Smooth muscle cell of the brain vasculature (primary cell): ENCODE measurements at regions not wholly inside any gene's neighbourhood (a gene's known extent, or its start where the extent isn't known, plus 50 kb on each side); places are given as distances from the start of the nearest gene placed in this dataset.

ENCODE experiments used
- DNase-seq: peaks from one replicate; pipeline ENCODE4 v3.0.0-alpha.2; 2012; ENCODE audit warnings: low read depth, low spot score

DNA sequence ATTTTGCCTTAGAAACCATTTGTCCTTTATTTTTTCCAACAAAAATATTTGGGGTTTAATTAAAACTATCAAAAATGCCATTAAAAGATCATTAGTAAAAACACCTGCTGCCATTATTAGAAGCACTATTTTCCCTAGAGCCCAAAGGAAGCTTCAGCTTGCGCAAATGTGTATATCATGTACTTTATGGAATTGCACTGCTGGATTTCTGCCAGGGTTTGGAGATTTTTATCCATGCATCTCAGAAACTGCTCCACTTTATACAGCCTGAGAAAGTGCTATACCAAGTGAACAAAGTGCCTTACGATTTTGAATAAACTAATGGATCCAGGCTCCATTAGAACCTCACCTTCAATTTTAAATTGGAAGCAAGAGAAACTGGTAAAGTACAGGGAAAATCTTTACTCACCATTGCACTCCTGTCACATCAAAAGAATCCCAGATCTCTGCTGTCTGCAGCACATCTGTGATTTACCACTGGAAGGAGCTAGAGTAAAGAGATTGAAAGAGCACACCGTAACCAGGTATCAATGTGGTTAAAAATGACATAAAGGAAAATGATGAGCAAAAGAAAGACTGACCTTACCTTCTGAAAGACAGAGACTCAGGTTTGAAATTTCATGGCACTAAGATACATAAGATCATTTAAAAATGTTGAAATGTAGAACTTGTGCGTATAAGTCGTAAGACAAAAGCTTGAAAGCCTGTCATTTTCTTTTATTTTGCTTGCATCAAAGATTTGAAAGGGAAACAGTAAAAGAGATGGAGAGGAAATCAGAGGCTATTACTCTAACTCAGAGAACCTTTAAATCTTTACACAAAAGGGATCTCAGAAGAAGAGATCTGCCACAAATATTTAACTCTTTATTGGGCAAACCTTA lies 678.1 kb upstream of the GOT2 start:
- DNase-seq, result no peak

DNA sequence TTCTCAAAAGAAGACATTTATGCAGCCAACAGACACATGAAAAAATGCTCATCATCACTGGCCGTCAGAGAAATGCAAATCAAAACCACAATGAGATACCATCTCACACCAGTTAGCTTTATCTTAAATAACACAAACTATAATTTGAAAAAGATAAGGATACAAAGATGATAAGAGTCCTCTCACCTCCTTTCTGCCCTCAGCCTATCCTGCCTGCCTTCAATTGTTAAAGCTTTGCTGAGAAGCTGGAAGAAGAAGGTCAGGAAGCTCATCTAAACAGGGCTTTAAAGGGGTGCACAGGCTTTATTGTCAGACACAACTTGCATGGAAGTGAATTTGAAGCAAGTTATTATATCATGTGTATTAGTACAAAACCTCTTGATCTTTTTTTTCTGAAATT lies 676.3 kb upstream of the GOT2 start:
- DNase-seq, result no peak

DNA sequence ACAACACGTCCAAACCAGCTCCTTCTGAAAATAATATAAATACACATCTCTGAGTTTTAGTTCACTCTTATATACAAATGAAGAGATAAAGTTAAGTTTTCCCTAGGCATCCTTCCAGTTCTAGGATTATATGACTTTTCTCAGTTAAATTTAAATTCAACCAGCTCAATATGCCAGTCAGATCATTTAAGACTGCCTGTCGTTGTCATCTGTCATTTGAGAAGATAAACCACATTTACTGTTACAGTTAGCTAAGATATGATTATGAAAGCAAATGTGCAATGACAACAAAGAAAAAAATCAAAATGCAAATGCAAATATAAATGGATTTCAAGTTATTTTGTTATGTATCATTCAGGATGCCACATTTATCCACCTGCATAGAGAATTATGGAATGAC lies 671.7 kb upstream of the GOT2 start:
- no peak for DNase-seq

DNA sequence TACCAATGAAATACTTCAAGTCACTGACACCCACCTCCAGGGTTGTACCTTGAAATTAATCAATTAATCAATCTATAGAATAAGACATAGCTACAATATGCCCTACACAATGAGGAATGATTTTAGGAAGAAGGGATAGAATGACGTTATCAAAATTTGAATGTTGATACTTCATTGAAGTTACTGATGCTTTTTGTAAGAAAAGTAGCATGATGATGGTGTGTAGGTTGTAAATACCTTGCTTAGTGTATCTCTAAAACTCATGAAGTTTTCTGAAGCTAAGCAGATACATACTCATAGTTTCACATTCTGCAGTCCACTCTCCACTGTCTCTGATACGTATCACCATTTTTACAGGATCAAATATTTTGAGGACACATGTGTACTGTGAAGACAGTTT lies 670.4 kb upstream of the GOT2 start:
- no peak for DNase-seq

DNA sequence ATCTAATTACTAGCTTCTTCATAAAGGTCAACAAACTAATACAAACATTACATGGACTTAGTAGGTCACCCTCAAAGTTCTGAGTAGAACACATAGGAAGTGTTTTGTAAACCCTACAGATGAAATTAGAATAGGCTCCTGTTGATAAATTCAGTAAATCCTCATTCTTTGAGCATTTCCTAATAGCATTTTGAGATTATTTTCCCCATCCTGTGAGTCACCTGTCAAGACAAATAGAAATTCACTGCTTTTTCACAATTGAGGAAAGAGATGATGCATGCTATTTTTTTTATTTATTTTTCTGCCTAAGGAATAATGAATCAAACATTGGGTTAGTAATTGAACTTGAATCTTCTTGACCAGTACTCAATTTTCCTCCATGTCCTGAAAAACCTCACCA lies 666.7 kb upstream of the GOT2 start:
- DNase-seq, result no peak

DNA sequence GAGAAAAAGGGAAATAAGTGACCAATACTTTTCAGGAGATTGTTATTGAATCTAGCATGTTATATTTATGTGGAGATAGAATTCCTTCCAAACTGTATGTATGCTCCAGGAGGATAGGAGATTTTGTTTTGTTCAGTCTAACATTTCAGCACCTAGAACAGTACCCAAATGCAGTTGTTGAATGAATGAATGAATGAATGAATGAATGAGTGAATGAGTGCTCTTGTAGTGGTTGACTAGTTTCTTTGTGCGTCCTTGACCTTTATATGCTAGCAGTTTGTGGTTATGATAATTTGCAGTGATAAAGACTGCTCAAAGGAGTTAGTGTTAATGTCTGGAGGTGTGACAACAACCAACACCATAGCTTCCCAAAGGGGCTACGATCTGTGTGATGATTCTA lies 663.5 kb upstream of the GOT2 start:
- no peak for DNase-seq

DNA sequence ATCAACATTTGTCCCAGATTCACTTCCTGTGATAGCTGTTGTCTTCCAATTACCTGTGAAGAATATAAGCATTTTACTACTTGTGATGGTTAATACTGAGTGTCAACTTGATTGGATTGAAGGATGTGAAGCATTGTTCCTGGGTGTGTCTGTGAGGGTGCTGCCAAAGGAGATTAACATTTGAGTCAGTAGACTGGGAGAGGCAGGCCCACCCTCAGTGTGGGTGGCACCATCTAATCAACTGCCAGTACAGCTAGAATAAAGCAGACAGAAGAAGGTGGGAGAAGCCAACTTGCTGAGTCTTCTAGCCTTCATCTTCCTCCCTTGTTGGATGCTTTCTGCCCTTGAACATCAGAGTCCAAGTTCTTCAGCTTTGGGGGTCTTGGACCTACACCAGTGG lies 660.4 kb upstream of the GOT2 start:
- DNase-seq, result no peak

DNA sequence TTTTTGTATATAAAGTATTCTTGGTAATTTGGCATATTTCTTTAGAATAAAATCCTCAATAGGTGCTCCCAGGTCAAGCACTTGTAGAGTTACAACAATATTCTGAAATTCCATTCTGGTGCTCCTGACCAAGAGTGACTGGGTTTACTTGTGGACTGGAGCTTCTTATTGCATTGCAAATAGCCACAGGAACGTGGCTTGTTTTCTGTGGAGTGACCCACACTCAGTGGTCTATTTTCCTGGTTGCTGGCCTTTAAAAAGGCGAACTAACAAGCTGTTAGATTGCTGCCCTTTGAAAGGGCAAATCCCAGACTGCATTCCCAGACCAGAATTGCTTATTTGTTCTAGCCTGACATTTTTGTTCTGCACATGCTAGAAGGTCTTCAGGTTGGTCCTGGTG lies 658.8 kb upstream of the GOT2 start:
- DNase-seq, result no peak

DNA sequence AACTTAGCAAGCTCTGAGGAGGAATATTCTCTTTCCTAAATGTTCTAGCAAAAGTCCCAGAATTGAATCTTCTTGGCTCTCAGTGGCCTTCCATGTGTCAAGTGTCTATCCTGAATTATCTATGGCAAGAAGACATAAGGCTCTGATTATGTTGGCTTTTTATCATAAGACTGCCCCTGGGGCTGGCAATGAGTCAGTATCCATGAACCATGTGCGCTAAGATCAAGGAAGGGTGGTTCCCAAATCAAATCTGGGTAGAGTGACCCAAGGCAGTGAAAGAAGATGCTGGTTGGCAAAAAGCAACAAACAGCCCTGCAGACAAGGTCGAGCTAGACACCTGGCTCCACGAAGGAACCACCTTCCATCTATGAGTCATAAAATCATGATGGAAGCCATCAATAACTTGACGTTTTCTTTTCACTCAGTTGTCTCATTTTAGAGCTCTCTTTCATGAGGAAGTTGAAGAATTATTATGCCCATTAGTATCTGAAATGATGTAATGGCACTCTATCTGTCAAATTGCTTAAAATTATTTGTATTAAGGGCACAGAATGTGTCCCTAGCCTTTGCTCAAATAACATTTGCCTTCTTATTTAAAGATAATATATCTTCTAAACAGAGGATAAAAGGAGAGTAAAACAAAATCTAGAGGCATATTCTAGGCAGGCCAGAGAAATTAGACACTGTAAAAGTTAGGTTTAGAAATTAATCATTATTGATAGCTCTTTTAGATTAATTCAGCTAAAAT lies 657.7 kb upstream of the GOT2 start:
- no peak for DNase-seq

DNA sequence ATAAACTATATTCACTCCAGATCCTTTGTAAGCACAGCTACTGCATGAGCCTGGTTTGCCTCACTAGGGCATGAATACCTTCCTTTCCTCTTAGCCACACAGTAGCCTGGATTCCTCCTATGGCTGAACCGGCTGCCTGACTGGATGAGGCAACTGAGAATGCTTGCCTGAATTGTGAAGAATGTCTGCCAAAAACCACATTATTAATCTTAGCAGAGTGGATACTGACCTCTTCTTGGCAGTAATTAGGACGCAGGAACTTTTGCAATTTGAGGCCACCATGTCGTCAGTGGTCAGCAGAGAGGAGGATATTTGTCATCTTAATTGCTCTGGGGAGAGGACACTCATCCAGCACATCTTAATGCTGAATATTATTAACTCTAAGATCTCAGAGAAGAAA lies 651.8 kb upstream of the GOT2 start:
- no peak for DNase-seq

DNA sequence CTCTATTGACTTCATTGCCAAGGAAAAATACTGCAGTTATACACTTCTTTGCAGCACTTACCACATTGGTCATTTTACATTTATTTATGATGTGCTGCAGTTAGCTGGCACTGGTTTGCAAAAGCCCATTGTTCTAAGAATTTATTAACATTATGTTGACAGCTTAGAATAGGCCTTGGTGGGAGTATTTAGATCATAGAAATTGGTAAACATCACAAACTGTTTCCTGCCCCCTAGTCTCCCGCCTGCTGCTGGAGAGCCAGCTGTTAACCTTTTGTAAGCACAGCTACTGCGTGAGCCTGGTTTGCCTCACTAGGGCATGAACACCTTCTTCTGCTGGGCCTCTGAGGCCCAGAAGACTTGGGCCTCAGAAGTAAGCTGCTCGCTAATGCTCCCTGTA lies 651.4 kb upstream of the GOT2 start:
- no peak for DNase-seq

DNA sequence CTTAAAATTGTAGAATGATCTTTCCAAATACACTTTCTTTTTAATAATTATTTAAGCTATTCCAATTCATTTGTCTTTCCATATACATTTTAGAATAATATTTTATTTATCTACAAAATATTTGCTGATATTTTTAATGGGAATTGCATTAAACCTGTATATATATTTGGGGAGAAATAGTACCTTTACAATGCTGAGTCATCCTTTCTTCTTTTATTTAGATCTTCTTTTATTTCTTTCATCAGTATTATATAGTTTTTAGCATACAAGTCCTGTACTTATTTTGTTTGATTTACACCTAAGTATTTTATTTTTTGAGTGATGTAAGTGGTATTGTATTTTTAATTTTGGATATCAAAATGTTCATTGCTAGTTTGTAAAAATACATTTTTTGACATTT lies 639.5 kb upstream of the GOT2 start:
- no peak for DNase-seq

DNA sequence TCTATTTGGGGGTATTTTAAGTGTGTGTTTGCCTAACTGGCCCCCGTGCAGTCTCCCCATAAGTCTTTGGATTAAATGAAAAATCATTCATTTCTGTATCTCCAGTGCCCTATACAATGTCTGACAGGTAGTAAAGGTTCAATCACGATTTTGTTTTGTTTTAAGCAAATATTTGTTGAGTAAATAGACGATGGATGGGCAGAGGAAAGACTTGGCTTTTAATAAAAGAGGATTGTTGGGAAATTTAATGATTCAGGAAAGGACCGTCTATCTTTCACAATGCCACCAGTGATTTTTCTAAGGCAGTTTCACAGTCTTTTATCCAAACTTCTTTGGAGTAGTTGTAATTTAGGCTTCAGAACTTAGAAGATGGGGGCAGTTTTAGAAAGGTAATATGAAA lies 636.6 kb upstream of the GOT2 start:
- DNase-seq, result no peak

DNA sequence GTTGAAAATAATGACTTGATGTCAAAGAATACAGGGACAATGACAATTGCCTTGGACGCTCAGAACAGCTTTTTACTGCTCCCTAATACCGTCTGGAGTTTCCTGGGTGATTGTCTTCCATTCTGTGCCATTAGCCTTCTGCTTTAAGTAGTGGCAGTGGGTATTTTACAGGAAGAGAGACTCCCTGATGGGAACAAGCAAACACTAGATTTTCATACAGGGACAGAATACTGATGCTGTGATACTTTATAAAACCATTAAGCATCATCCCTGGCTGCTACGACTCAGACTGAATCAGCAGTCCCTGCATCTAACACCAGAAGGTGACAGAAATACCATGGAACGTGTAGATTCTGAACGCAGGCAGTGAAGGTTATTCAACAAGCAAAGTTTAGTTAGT lies 635.4 kb upstream of the GOT2 start:
- no peak for DNase-seq

DNA sequence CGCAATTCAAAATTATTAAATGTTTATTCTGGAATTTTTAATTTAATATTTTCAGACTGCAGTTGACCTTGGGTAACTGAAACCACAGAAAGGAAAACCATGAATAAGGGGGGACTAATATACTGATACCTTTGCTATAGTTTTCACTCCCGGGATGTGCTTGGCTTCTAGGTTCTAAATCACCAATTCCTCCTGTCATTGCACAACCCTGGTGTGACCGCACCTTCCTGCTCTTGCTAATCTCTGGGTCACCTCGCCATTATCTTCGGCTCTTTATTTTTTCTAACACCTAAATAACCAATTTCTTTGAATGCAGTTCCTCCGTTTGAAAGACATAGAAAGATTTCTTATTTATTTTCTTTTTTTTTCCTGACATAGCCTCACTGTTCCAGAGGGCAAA lies 634.5 kb upstream of the GOT2 start:
- DNase-seq, result no peak

DNA sequence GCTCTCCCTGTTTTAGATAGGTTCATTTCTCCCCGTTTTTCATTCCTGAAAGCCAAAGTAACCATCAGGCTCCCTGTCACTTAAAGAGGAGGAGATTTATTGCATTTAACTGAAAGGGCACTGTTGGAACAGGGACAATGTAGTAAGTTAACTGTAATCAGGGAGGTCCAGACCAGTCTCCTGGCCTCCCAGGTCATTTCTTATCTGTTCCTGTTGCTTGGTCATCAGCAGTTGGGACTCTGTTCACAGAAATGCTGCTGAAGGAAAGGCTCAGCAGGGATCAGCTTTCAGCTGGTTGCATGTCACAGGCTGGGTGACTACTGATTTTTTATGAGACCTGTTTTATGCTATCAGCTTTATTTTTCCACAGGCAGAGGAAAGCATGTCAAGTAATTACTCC lies 622.6 kb upstream of the GOT2 start:
- no peak for DNase-seq

DNA sequence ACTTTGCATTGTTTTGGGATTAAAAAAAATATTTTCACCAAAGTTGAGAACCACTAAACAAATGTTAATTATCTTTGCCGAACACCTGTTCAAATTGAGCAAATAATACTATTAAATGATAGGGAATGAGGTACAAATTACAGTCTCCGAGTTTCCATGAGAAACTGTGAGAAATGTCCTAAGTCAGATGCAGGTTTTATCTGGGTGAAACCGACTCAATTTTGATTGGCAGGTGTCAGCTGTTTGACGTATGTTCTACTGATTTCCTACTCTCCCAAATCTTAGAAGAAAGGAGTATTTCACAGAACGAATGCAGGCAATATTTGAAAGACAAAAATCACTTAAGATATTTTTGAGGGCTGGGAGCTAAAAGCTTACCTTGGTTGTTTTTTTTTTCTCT lies 622.0 kb upstream of the GOT2 start:
- DNase-seq, result no peak

DNA sequence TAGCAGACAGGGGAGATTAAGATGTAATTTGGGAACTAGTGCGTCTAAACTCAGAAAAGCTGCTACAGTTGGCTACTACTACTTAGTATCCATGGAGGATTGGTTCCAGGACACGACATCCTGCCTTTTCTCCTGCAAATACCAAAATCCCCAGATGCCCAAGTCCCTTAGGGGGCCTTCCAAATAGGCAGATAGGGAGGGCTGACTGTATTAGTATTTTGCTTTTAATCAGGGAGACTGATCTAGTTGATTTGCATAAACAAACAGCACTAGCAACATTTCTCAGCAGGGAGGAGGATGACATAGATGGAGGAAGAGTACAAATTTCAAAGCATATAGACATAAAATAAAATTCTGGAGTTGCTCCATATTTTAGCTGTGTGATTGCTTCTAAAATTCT lies 621.6 kb upstream of the GOT2 start:
- no peak for DNase-seq

DNA sequence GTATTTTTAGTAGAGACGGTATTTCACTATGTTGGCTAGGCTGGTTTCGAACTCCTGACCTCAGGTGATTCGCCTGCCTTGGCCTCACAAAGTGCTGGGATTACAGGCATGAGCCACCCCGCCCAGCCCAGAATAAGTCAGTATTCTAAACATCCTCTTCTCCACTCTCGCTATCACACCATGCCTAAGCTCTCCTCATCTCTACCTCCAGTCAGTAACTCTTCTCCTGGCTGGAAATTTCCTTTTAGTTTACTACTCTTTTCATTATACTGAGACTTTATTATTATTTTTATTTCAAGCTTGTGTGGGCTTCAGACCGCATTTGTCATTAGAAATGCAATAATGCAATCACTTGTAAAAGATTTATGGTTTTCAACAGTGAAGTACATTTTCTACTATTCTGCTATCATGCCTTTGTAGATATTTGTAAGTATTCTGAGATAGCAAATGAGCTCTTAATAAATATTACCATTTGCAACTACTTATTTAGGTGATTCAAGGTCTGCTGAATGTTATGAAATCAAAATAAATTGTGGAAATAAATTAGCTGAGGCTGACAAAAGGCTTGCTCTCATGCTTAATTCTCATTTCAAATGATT lies 617.3 kb upstream of the GOT2 start:
- DNase-seq, result no peak

DNA sequence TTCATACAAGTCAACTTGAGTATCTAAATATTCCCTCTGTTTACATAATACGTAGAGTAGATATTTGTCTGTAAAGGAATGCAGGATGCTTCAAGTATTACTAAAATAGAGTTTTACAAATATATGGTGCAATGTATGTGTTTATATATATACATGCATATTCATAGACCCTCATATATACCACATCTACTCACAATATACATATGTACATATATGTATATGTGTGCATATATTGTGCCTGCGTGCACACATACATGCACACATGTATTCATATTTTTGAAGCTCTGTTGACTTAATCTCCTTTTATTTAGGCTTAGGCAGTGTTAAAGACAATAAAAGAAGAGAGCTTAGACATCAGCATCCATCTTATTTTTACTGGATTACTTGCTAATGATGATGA lies 616.6 kb upstream of the GOT2 start:
- no peak for DNase-seq

DNA sequence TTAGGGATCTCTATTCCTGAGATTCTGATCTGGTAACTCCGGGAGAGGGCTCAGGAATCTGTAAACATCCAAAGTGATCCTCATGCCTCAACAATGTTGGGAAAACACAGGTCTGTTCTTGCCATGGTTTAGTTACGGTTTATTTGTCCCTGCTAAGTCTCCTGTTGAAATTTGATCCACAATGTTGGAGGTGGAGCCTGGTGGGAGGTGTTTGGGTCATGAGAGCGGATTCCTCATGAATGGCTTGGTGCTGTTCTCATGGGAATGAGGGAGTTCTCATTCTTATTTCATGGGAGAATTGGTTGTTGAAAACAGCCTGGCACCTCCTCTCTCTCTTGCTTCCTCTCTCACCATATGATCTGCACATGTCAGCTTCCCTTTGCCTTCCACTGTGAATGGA lies 608.6 kb upstream of the GOT2 start:
- no peak for DNase-seq

DNA sequence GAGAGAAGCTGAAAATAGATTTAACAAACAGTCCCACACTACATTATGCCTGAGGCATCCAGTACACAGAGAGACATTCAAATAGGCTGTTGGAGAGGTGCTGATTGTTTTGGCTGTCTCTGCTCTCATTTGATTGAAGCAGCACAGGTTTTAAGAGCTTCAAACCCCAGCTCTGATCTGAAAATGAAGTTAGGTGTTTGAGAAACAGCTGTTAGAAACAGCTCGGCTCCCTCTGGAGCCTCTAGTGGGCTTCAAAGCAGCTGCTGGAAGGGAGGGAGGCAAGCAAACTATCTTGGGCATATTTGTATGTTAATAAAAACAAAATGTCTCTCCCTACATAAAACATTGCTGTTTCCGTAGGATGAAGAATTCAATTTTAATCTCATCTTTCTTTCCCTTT lies 607.3 kb upstream of the GOT2 start:
- DNase-seq, result no peak

DNA sequence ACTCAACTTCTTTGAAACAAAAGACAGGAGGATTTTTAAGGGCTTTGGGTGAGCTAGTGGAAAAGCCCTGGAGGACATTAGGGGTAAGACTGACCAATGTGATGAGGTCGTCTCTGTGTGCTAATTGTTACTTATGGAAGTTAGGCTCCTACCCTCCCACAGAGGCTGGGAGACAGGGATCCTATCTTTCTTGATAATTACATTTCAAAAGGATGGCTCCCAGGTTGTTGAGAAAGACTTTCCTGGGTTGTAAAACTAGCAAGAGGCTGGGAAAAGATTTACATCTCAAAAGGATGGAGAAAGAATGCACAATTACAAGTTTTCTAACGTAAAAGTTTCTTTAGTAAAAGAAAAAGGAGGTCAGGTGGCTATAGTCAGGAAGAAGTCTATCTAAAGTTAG lies 605.8 kb upstream of the GOT2 start:
- DNase-seq, result no peak
